H1 (cell line): ENCODE measurements at regions not wholly inside any gene's neighbourhood (a gene's known extent, or its start where the extent isn't known, plus 50 kb on each side); places are given as distances from the start of the nearest gene placed in this dataset.

ENCODE experiments used
- CTCF ChIA-PET: fragments of 300-600 bp; sonication (Branson Sonifier 250); formaldehyde crosslinking; loops from one replicate; lab custom pipeline; 2021; ENCODE audit not compliant: partially characterized antibody; lab: Charles Lee
- POLR2A ChIA-PET: fragments of 300-600 bp; sonication (Branson Sonifier 250); formaldehyde crosslinking; loops from one replicate; lab custom pipeline; 2021; ENCODE audit warnings: inconsistent platforms; ENCODE audit not compliant: partially characterized antibody; lab: Charles Lee
- DNase-seq, 2 experiments: peaks; one replicate each; pipeline versions ENCODE4 v3.0.0 to v3.0.0-alpha.2; 2010 to 2022; ENCODE audit warnings: low spot score in 2 of 2, low read depth in 1 of 2, mixed read lengths in 1 of 2
- FAIRE-seq: peaks from 2 replicates; lab custom pipeline; 2011; peaks lifted over from hg19 to GRCh38; lab: Jason Lieb, UNC
- H2AFZ ChIP-seq: 2 replicates; pipeline ENCODE4 v1.8.1; 2012; ENCODE audit warnings: low read length, inconsistent platforms
- H2AK5ac ChIP-seq: 2 replicates; pipeline ENCODE4 v1.6.1; 2013; ENCODE audit warnings: low read depth, low read length
- H2BK120ac ChIP-seq: replicated peaks from 2 replicates; pipeline ENCODE3; 2013; ENCODE audit warnings: low read depth, low read length, inconsistent platforms
- H2BK12ac ChIP-seq: 2 replicates; pipeline ENCODE4 v1.6.1; 2013; ENCODE audit warnings: low read depth, low read length
- H2BK15ac ChIP-seq: 2 replicates; pipeline ENCODE4 v1.6.1; 2013; ENCODE audit warnings: low read length
- H2BK20ac ChIP-seq: 2 replicates; pipeline ENCODE4 v1.6.1; 2013; ENCODE audit warnings: low read length
- H2BK5ac ChIP-seq: 2 replicates; pipeline ENCODE4 v1.6.1; 2013; ENCODE audit warnings: low read depth, low read length
- H3K14ac ChIP-seq: 2 replicates; pipeline ENCODE4 v1.6.1; 2013; ENCODE audit warnings: inconsistent platforms; ENCODE audit not compliant: insufficient read length
- H3K18ac ChIP-seq: 2 replicates; pipeline ENCODE4 v1.6.1; 2013; ENCODE audit warnings: low read length; ENCODE audit errors: extremely low read depth
- H3K23ac ChIP-seq: 2 replicates; pipeline ENCODE4 v1.6.1; 2013; ENCODE audit warnings: inconsistent platforms; ENCODE audit not compliant: insufficient read length
- H3K23me2 ChIP-seq: 2 replicates; pipeline ENCODE4 v1.6.1; 2013; ENCODE audit warnings: low read depth, low read length
- H3K27ac ChIP-seq: 2 replicates; pipeline ENCODE4 v1.6.1; 2011; ENCODE audit warnings: low read depth, low read length, inconsistent platforms
- H3K27me3 ChIP-seq, 4 experiments: replicated peaks in 1 of 4; 1 replicate in 1 of 4; 2 replicates in 3 of 4; pipeline versions ENCODE4 v1.6.1 to v1.8.1; 2011 to 2013; ENCODE audit warnings: low read length in 3 of 4, mild to moderate bottlenecking in 3 of 4, inconsistent platforms in 2 of 4, mixed read lengths in 2 of 4, moderate library complexity in 1 of 4; ENCODE audit not compliant: control insufficient read depth in 3 of 4, insufficient read depth in 3 of 4; ENCODE audit errors: extremely low read depth in 1 of 4
- H3K36me3 ChIP-seq, 4 experiments: 2 replicates each; pipeline versions ENCODE4 v1.6.1 to v1.8.1; 2011 to 2013; ENCODE audit warnings: mild to moderate bottlenecking in 4 of 4, low read length in 3 of 4, moderate library complexity in 2 of 4, control low read depth in 1 of 4, inconsistent platforms in 1 of 4; ENCODE audit not compliant: insufficient read depth in 4 of 4, control insufficient read depth in 2 of 4
- H3K4ac ChIP-seq: replicated peaks from 2 replicates; pipeline ENCODE3; 2013; ENCODE audit warnings: low read length, low read depth, mixed read lengths, inconsistent platforms; ENCODE audit not compliant: insufficient read length
- H3K4me1 ChIP-seq, 4 experiments: replicated peaks in 1 of 4; 1 replicate in 1 of 4; 2 replicates in 3 of 4; pipeline versions ENCODE4 v1.6.1 to v1.8.1; 2011 to 2013; ENCODE audit warnings: low read length in 3 of 4, inconsistent platforms in 2 of 4, mixed read lengths in 1 of 4; ENCODE audit not compliant: insufficient read depth in 4 of 4, control insufficient read depth in 3 of 4
- H3K4me2 ChIP-seq, 2 experiments: 2 replicates each; pipeline versions ENCODE4 v1.6.1 to v1.8.1; 2011 to 2013; ENCODE audit warnings: low read depth in 2 of 2, low read length in 2 of 2, control low read depth in 1 of 2, inconsistent platforms in 1 of 2, mild to moderate bottlenecking in 1 of 2; ENCODE audit not compliant: insufficient read depth in 1 of 2
- H3K4me3 ChIP-seq, 4 experiments: fragments of 200-600, 300-600 bp in 1 of 4; sonication (generic), shearing (Covaris generic), sonication (Bioruptor Twin) in 1 of 4; 2 replicates each; pipeline versions ENCODE4 v1.5.1 to v1.8.1; 2011 to 2016; ENCODE audit warnings: low read length in 4 of 4, low read depth in 3 of 4, control low read depth in 2 of 4, inconsistent platforms in 2 of 4, mild to moderate bottlenecking in 2 of 4, mixed read lengths in 1 of 4, moderate library complexity in 1 of 4; ENCODE audit not compliant: insufficient read depth in 2 of 4; ENCODE audit errors: extremely low read depth in 1 of 4
- H3K56ac ChIP-seq: replicated peaks from 2 replicates; pipeline ENCODE3; 2013; ENCODE audit warnings: low read depth, mild to moderate bottlenecking, mixed read lengths, low read length, inconsistent platforms; ENCODE audit not compliant: insufficient read length
- H3K79me1 ChIP-seq: 2 replicates; pipeline ENCODE4 v1.6.1; 2013; ENCODE audit warnings: low read depth, low read length, control low read depth
- H3K79me2 ChIP-seq, 2 experiments: 2 replicates each; pipeline versions ENCODE4 v1.6.1 to v1.8.1; 2012 to 2013; ENCODE audit warnings: low read length in 2 of 2, mild to moderate bottlenecking in 2 of 2, inconsistent platforms in 1 of 2; ENCODE audit not compliant: insufficient read depth in 2 of 2, control insufficient read depth in 1 of 2
- H3K9ac ChIP-seq, 4 experiments: replicated peaks in 1 of 4; 1 replicate in 1 of 4; 2 replicates in 3 of 4; pipeline versions ENCODE4 v1.6.1 to v1.8.1; 2011 to 2013; ENCODE audit warnings: low read depth in 3 of 4, low read length in 3 of 4, control low read depth in 2 of 4, mild to moderate bottlenecking in 2 of 4, moderate library complexity in 2 of 4, inconsistent platforms in 1 of 4; ENCODE audit errors: extremely low read depth in 1 of 4
- H3K9me3 ChIP-seq, 2 experiments: 2 replicates each; pipeline versions ENCODE4 v1.6.1 to v1.8.1; 2012 to 2013; ENCODE audit warnings: mild to moderate bottlenecking in 2 of 2, moderate library complexity in 2 of 2, control low read depth in 1 of 2, inconsistent platforms in 1 of 2, low read depth in 1 of 2, low read length in 1 of 2, mixed read lengths in 1 of 2; ENCODE audit not compliant: insufficient read depth in 2 of 2
- H4K20me1 ChIP-seq, 2 experiments: replicated peaks in 1 of 2; 2 replicates each; pipeline versions ENCODE3 to v1.8.1; 2011 to 2013; ENCODE audit warnings: inconsistent platforms in 2 of 2, low read length in 2 of 2, mild to moderate bottlenecking in 1 of 2; ENCODE audit not compliant: insufficient read depth in 2 of 2, control insufficient read depth in 1 of 2
- H4K5ac ChIP-seq: 2 replicates; pipeline ENCODE4 v1.6.1; 2013; ENCODE audit warnings: low read length, low read depth, mixed read lengths, inconsistent platforms; ENCODE audit not compliant: insufficient read length
- H4K8ac ChIP-seq: 2 replicates; pipeline ENCODE4 v1.8.0; 2013; ENCODE audit warnings: mild to moderate bottlenecking, moderate library complexity, low read length, inconsistent platforms; ENCODE audit not compliant: insufficient read depth; ENCODE audit errors: extremely low read depth
- H4K91ac ChIP-seq: replicated peaks from 2 replicates; pipeline ENCODE3; 2013; ENCODE audit warnings: low read length, mixed read lengths, inconsistent platforms; ENCODE audit not compliant: insufficient read length
- ASH2L ChIP-seq: fragments of 200-600, 300-600 bp; sonication (generic); IDR thresholded peaks from one replicate; pipeline ENCODE4 v1.7.1; 2017; ENCODE audit warnings: low read length
- BCL11A ChIP-seq, 2 experiments: IDR thresholded peaks; one replicate each; pipeline ENCODE4 v1.6.1; 2011; ENCODE audit warnings: low read depth in 2 of 2, low read length in 2 of 2, mild to moderate bottlenecking in 2 of 2
- CBX8 ChIP-seq: fragments of 300-800, 300-1000 bp; sonication (generic); IDR thresholded peaks from 2 replicates; pipeline ENCODE4 v1.7.1; 2016; ENCODE audit warnings: low read depth, low read length, borderline replicate concordance
- CHD1 ChIP-seq: IDR thresholded peaks from 2 replicates; pipeline ENCODE4 v1.6.1; 2012; ENCODE audit warnings: low read depth, low read length, improper control_type of control experiment
- FOSL1 ChIP-seq: IDR thresholded peaks from 2 replicates; pipeline ENCODE4 v1.6.1; 2011; ENCODE audit warnings: mild to moderate bottlenecking, low read depth, low read length, moderate library complexity; ENCODE audit not compliant: insufficient read depth
- GTF2F1 ChIP-seq: IDR thresholded peaks from 2 replicates; pipeline ENCODE4 v1.6.1; 2012; ENCODE audit warnings: low read depth, low read length, improper control_type of control experiment, borderline replicate concordance
- JUND ChIP-seq: IDR thresholded peaks from 2 replicates; pipeline ENCODE4 v1.6.1; 2011; ENCODE audit warnings: mild to moderate bottlenecking, improper control_type of control experiment, low read length
- KDM1A ChIP-seq: fragments of 200-600, 300-600 bp; sonication (generic); IDR thresholded peaks from 2 replicates; pipeline ENCODE4 v1.7.1; 2016; ENCODE audit warnings: mild to moderate bottlenecking, low read length, borderline replicate concordance
- POU5F1 ChIP-seq: IDR thresholded peaks from 2 replicates; pipeline ENCODE4 v1.6.1; 2011; ENCODE audit warnings: low read depth, mild to moderate bottlenecking, low read length, moderate library complexity
- SIN3A ChIP-seq, 2 experiments: IDR thresholded peaks in 1 of 2; conservative IDR thresholded peaks in 1 of 2; 2 replicates each; pipeline ENCODE4 v1.6.1; 2011 to 2012; ENCODE audit warnings: low read length in 2 of 2, improper control_type of control experiment in 1 of 2, low read depth in 1 of 2, mild to moderate bottlenecking in 1 of 2
- SRF ChIP-seq: IDR thresholded peaks from 2 replicates; pipeline ENCODE4 v1.6.1; 2011; ENCODE audit warnings: mild to moderate bottlenecking, low read depth, low read length, moderate library complexity
- ZNF274 ChIP-seq: IDR thresholded peaks from 2 replicates; pipeline ENCODE4 v1.7.0; 2012; ENCODE audit warnings: low read length, borderline replicate concordance; ENCODE audit errors: extremely low read depth
- WGBS, 2 experiments: shearing (Covaris generic) in 1 of 2; methylation state at CpG; one replicate each; pipeline versions ENCODE4 v1.1.6 to v1.1.7; 2013 to 2015; ENCODE audit warnings: low lambda C conversion rate in 2 of 2, mixed read lengths in 2 of 2, inconsistent platforms in 1 of 2, low coverage in 1 of 2, missing lambda C conversion rate in 1 of 2; ENCODE audit not compliant: insufficient replicate concordance in 2 of 2, insufficient coverage in 1 of 2, insufficient read length in 1 of 2; ENCODE audit errors: extremely low coverage in 1 of 2, missing lambda C conversion rate in 1 of 2; 5-methylcytosine and 5-hydroxymethylcytosine counted together
- TF ChIP-seq, protein P1 (sequence below): IDR thresholded peaks from 2 replicates; pipeline ENCODE4 v1.6.1; 2011; ENCODE audit warnings: low read depth, mild to moderate bottlenecking, low read length; ENCODE audit not compliant: insufficient read depth
- TF ChIP-seq, protein P2 (sequence below): IDR thresholded peaks from 2 replicates; pipeline ENCODE4 v1.6.1; 2012; ENCODE audit warnings: inconsistent platforms

DNA sequence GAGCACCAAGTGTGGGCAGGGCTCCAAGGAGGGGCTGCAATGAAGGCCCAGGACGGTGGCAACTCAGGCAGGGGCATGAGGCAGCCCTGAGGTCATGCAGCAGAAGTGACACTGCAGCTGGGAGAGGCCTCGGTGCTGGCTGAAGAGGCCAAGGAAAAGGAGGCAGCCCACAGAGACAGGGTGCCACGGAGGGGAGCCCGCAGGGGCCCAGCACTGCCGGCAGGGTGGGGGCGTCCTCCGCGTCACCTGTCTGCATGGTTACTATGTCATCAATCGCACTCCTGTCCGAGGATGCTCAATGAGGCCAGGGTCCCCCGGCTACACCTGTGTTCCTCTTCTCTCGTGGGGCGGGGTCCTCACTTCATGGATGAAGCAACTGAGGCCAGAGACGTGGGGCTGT lies 123.1 kb downstream of the TUBA3C start:
- FAIRE-seq, result no peak
- Histone ChIP-seq H3K9me3 (peaks cover 89 to 97% of the 10 kb centered on the region in 2 experiments), H2AK5ac (no peak overlapping the region), H4K8ac (no peak overlapping the region), H2AFZ (no peak overlapping the region), H3K27me3 (no peaks in the 10 kb centered on the region), H4K91ac (no peak overlapping the region), H2BK15ac (no peak overlapping the region), H4K5ac (no peak overlapping the region), H3K79me1 (no peaks in the 10 kb centered on the region), H3K4me2 (no peak overlapping the region), H2BK20ac (no peak overlapping the region), H3K18ac (no peak overlapping the region), H2BK12ac (no peak overlapping the region), H2BK5ac (no peak overlapping the region), H3K23ac (no peak overlapping the region), H3K4me1 (no peaks in the 10 kb centered on the region), H3K9ac (no peak overlapping the region), H3K14ac (no peak overlapping the region), H3K36me3 (no peaks in the 10 kb centered on the region), H3K23me2 (no peaks in the 10 kb centered on the region), H2BK120ac (no peak overlapping the region), H3K4ac (no peak overlapping the region), H3K79me2 (no peaks in the 10 kb centered on the region), H3K27ac (no peak overlapping the region), H4K20me1 (no peaks in the 10 kb centered on the region), H3K56ac (no peak overlapping the region), H3K4me3 (no peak overlapping the region)
- ChIA-PET POLR2A (no interaction called here), CTCF (no interaction called here)
- 88% methylated on average over 13 of the region's 14 CpGs; no CpG with 5 or more reads in 1 of the 2 experiments for WGBS, 2 experiments
- DNase-seq, result no peak
- no peak for TF ChIP-seq SRF
- no peak for TF ChIP-seq ZNF274
- no peak for TF ChIP-seq BCL11A (IDR thresholded peaks at IDR 0.05; ENCODE audit: low read depth in 2 of 2, low read length in 2 of 2)
- no peak for TF ChIP-seq CBX8
- no peak for TF ChIP-seq POU5F1
- TF ChIP-seq CHD1, result no peak
- no peak for TF ChIP-seq GTF2F1
- no peak for TF ChIP-seq FOSL1
- TF ChIP-seq, protein P1, sequence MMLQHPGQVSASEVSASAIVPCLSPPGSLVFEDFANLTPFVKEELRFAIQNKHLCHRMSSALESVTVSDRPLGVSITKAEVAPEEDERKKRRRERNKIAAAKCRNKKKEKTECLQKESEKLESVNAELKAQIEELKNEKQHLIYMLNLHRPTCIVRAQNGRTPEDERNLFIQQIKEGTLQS, result no peak
- TF ChIP-seq JUND, result no peak
- TF ChIP-seq, protein P2, sequence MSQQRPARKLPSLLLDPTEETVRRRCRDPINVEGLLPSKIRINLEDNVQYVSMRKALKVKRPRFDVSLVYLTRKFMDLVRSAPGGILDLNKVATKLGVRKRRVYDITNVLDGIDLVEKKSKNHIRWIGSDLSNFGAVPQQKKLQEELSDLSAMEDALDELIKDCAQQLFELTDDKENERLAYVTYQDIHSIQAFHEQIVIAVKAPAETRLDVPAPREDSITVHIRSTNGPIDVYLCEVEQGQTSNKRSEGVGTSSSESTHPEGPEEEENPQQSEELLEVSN, result no peak
- no peak for TF ChIP-seq ASH2L
- no peak for TF ChIP-seq SIN3A (conservative IDR thresholded peaks at IDR 0.05 in 1 of 2, IDR thresholded peaks at IDR 0.05 in 1 of 2; ENCODE audit: low read depth in 1 of 2, low read length in 2 of 2)
- no peak for TF ChIP-seq KDM1A
